Limb (tissue), 2 donors: ENCODE measurements at regions not wholly inside any gene's neighbourhood (a gene's known extent, or its start where the extent isn't known, plus 50 kb on each side); places are given as distances from the start of the nearest gene placed in this dataset.

Experiments used
- DNase-seq, 2 donors: peaks; one replicate each; pipeline ENCODE4 v3.0.0-alpha.2; 2016; ENCODE audit errors: extremely low spot score in 2 of 2

GRCh38 chr5:96284727-96285389 is 148.2 kb downstream of the PCSK1 start:
- DNase-seq: no peak

- no peak for DNase-seq
Measured at GRCh38 chr5:96283589-96283988, 149.5 kb downstream of the PCSK1 start.

- DNase-seq: no peak
Measured at GRCh38 chr5:96282020-96282419, 151.0 kb downstream of the PCSK1 start.

- no peak for DNase-seq
Measured at GRCh38 chr5:96280946-96281393, 152.1 kb downstream of the PCSK1 start.

- DNase-seq: no peak
Measured at GRCh38 chr5:96279801-96280542, 153.1 kb downstream of the PCSK1 start.

GRCh38 chr5:96278981-96279380 is 154.1 kb downstream of the PCSK1 start:
- DNase-seq: peak in 1 of 2 donors; percentile 37

- DNase-seq: no peak
Measured at GRCh38 chr5:96275051-96275450, 158.0 kb downstream of the PCSK1 start.

GRCh38 chr5:96265487-96265886 is 167.6 kb downstream of the PCSK1 start:
- DNase-seq: no peak

- no peak for DNase-seq
Measured at GRCh38 chr5:96264047-96264446, 169.0 kb downstream of the PCSK1 start.

- no peak for DNase-seq
Measured at GRCh38 chr5:96262105-96262504, 170.9 kb downstream of the PCSK1 start.

- no peak for DNase-seq
Measured at GRCh38 chr5:96260009-96260408, 173.0 kb downstream of the PCSK1 start.

GRCh38 chr5:96259151-96259772 is 173.8 kb downstream of the PCSK1 start:
- no peak for DNase-seq

GRCh38 chr5:96258692-96259091 is 174.4 kb downstream of the PCSK1 start:
- no peak for DNase-seq

GRCh38 chr5:96257904-96258303 is 175.1 kb downstream of the PCSK1 start:
- DNase-seq: no peak

- no peak for DNase-seq
Measured at GRCh38 chr5:96256795-96257470, 176.1 kb downstream of the PCSK1 start.

GRCh38 chr5:96254980-96255691 is 177.9 kb downstream of the PCSK1 start:
- DNase-seq: no peak

GRCh38 chr5:96253140-96253539 is 179.9 kb downstream of the PCSK1 start:
- no peak for DNase-seq

- DNase-seq: no peak
Measured at GRCh38 chr5:96252596-96252995, 180.5 kb downstream of the PCSK1 start.

- DNase-seq: no peak
Measured at GRCh38 chr5:96250782-96251181, 182.3 kb downstream of the PCSK1 start.

- DNase-seq: no peak
Measured at GRCh38 chr5:96248131-96248530, 184.9 kb downstream of the PCSK1 start.

GRCh38 chr5:96247708-96248107 is 185.3 kb downstream of the PCSK1 start:
- no peak for DNase-seq
